TTC549 (cell line): ENCODE measurements at regions not wholly inside any gene's neighbourhood (a gene's known extent, or its start where the extent isn't known, plus 50 kb on each side); places are given as distances from the start of the nearest gene placed in this dataset.
"Not testable (repeated sequence)": the region's sequence is repeated elsewhere in the genome, so short reads cannot be mapped to it uniquely, and the experiment has no call there.

Source experiments
- FAIRE-seq: peaks from 2 replicates; lab custom pipeline; 2012; peaks lifted over from hg19 to GRCh38; lab: Jason Lieb, UNC

DNA sequence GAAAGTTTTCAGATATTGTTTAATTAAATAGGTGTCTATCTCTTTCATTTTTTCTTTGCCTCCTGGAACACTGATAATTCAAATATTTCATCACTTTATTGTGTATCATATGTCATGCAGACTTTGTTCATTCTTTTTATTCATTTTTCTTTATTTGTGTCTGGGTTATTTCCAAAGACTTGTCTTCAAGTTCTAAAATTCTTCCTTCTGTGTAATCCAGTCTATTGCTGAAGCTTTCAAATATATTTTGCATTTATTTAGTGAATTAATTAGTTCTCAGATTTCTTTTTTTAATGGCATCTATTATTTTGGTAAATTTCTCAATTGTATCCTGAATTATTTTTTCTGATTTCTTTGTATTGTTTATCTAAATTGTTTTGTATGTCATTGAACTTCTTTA is 70.1 kb downstream of the ZNF330 start:
- no peak for FAIRE-seq

DNA sequence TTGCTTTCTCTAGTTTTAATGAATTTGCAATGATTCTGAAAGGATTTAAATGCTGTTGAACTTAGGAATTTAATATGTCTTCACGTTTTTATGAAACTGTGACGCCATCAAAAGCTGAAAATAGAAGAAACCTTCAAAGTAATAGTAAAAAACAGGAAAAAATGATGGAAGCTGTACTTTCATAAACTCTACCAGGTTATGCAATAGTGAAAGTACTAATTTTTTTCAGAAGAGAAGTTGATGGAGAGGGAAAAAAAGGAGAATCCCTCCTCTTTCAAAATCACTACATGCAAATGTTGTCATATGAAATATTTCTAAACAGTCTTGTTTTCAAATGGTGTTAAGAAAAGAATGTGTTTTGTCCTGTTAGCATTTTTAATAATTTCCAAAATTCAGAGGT is 73.6 kb downstream of the ZNF330 start:
- FAIRE-seq, result no peak

DNA sequence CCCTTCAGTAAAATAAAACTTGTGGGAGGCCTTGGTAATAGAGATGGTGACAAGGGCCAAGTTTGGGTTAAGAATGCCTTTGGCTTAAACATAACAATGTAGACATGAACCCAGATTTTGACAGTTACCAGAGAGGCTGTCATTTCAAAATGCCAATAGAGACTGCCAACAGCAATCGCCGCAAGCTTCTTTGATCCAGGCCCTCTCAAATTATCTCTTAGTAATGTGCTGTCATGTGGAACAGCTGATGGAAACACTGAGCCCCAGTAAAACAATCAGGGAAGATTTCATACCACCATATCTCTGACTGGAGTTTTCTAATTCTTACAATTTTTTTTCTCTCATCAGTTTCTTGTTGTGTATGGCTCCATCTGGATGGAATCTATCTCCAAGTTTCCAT is 80.5 kb downstream of the ZNF330 start:
- FAIRE-seq, result no peak

DNA sequence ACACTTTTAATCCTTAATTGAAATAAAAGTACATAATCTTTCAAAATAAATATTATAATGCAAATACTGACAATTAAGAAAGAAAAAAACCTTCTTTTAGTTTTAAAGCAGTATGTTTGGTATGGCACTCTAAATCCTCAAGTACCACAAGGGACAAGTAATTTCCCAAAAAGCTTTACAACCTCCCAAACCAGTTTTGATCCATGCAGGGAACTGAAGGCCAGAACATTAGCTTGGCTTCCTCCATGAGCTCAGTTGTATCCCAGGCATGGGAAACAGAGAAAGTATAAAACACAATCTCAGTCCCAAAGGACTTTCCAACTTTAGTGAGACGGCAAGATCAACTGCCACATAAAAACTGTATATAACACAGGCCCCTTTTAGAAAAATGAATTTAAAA is 82.2 kb downstream of the ZNF330 start:
- FAIRE-seq, result no peak

DNA sequence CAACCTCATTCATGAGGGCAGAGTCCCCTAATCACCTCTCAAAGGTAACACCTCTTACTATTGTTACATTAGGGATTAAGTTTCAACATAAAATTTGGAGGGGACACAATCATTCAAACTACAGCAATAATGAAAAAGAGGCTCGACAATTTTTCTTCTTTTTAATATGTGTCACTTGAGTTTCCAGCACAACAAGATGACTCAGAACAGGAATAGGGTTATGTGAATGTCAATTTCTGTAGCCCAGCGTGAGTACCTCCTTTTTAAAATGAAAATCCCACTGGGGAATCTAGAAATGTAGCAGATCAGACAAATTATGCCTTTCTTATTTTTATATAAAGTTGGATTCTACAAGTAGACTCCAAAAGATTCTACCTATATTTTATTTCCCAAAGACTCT is 83.7 kb downstream of the ZNF330 start:
- no peak for FAIRE-seq

DNA sequence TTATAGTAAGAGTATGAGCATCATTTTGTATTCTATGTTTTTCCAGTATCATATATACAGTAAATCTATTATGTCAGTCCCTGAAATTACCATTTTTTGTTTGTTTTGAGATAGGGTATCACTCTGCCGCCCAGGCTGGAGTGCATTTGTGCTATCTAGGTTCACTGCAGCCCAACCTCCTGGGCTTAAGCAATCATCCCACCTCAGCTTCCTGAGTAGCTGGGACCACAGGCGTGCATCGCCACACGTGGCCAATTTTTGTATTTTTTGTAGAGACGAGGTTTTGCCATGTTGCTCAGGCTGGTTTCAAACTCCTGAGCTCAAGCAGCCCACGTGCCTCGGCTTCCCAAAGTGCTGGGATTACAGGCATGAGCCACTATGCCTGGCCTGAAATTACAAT is 85.6 kb downstream of the ZNF330 start:
- FAIRE-seq, result no peak

DNA sequence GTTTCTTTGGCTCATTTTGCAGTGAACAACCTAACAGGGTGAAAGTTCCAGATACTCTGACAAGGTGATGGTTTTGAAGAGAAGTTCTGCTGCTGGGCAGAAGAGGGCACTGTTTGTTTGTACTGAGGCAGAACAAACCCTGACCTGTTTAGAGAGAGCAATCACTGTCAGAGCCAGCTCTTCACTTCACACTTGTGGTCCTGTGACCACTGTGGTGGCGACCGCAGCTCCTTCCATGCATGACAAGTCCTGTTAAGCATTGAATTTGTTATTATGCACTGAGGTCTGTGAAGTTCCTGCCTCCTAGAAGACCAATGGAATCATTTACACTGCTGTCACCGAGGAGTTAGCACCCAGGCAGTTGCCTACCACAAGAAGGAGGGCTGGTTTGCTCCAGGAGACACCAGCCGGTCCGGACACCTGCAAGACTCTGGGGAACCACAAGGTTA is 86.6 kb downstream of the ZNF330 start:
- no peak for FAIRE-seq

DNA sequence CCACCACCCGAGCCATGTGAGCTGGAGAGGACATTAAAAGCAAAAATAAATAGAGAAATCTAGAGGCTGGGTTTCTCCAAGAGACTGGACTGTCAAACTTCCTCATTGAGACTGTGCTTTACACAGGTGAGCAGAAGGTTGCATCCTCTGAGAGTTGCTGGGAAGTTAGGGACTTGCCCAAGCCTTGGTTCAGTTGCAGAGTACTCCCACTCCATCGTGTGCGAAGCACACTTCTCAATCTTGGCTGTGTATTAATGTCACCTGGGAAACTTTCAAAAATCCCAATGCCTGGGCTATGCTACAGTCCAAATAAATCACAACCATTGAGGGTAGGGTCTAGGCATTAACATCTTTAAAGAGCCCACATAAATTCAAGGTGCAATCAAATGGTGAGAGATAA is 89.2 kb downstream of the ZNF330 start:
- no peak for FAIRE-seq

DNA sequence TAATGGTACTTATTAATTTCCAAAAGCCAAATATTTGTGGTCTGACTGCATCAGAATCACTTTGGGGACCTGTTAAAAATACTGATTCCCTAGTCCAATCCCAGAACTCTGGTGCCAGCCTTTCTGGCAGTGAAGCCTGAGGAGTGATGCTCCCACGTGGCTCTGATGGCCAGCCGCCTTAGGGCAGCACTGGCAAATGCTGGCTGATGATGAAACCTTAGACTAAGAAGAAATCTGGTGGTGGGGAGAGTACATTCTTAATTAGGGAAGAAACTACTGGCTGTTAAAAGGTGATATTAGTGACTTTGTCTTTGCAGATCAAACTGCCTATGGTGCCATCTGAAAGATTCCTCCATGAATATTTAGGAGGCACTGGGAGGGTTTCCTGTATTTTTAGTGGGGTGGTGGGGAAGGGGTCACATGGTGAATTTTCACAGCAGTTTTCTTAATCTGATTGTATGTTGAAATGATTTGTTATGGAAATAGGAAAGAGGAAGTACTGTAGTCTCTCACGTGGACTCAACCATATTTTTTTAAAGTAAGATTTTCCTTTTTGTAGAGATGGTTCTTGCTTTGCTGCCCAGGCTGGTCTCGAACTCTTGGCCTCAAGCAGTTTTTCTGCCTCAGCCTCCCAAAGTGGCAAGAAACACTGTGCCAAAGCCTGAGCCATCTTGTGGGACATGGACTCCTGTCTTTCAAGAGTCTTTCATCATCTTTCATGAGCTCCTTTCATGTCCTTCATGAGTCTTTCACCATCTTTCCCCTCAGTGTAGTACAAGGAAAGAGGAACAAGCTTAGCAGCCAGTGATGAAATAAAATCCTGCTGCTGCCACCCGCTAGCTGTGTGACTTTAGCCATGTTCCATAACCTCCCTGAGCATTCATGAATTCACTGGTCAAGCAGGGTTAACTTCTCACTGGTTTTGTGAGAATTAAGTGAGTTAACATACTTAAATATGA is 90.8 kb downstream of the ZNF330 start:
- no peak for FAIRE-seq

DNA sequence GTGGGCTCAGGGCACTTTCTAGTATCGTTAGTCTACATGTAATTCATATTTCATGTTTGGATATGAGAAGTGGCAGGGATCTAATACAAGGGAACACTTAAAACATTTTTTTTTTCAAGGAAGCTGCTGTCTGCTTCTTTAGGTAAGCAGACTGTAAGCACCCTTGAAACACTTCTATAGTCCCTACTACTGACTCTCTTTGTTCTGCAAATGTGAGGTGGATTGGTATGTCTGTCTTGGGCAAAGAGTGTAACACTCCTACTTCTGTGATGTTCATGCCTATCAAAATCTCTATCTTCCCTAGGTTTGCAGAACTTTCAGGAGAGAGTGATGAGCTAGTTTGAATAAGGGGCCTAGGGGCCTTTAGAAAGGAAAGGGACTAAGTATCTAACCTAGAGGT is 93.9 kb downstream of the ZNF330 start:
- no peak for FAIRE-seq

DNA sequence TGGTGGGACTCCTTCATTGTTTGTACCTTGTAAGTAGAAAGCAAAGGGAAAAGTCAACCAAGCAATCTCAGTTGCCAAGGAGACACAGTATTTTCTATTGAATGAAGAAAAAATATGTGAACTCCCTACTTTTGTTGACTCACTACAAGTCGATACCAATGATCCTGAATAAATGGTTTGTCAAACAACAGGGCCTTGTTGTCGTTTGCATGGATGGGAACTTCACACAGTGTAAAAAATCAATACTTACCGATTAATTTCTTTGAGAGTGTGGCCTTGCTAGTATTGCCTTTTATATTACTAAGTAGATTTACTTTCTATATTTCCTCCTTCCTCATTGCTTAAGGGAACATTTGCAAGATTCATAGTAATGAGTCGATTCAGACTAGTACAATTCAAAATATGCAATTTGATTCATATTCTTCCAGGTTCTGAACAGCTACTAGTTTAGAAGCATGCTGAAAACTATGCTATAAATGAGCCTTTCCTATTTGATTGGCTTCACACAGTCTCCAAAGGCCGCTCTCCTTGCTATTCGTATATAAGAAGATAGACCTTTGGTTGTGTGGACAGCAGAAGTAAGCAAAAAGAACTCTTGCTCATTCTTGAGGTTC is 108.0 kb downstream of the ZNF330 start:
- FAIRE-seq, result no peak

DNA sequence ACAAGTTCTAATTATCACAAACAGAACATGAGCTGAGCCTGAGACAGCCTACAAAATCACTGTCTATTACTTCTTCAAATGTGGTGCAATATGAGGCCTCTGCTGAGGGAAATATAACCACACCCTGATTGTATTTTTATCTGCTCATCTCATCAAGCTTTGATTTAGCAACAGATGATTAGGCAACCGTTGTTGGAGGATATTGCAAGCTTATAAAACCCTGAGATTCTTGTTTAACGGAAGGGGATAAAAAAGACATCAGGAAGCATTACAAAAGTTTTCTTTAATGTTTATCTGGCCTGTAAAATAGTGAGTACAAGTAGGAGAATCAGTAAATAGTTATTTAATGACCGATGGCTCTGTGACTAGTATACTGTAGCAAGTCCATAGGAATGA is 108.5 kb downstream of the ZNF330 start:
- no peak for FAIRE-seq

DNA sequence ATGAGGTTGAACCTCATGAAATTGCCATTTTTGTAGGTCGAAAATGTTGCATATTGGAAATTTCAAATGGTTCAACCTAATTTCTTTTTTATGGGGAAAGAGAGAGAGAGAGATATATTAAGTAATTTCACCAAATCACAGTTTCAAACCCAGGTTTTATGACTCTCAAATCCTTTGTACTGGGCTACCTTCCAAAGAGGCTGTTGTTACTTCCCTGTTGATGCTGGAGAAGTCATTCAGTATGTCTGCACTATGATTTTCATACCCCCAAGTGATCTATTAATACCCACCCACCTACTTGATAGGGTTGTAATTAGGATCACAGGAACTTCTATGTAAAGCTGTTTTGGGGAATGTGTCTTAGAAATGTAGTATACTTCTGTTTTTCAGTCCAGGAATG is 109.9 kb downstream of the ZNF330 start:
- FAIRE-seq, result no peak

DNA sequence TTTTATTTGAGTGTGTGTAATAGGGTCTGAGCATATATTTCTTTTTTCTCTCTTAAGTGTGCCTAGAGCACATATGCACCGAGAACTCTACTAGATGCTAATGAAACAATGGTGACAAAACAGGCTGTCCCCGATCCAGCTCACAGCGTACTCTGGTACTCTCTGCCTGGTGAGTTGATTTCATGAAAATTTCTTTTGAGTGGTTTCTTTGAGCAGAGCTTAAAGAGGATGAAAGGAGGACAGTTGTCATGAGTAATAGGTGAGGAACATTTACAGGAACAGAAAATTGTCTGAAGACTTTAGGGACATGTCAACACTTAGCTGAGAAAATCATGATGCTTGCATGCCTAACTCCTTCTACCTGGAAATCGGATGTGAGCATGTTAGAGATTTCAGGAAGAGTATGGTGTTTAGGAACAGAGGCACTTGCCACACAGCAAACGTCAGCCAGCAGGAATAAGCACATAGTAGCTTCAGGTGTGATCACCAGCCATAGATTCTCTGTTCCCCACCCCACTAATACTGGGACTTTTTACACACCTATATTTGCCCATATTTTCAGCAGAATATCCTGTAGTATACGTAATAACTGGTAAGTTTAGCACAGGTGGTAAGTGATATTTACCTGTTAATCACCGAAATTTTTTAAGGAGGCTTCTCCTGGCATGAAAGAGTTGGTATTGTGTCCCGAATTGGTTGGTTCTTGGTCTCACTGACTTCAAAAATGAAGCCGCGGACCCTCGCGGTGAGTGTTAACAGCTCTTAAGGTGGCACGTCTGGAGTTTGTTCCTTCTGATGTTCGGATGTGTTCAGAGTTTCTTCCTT is 111.1 kb downstream of the ZNF330 start:
- FAIRE-seq, result no peak

DNA sequence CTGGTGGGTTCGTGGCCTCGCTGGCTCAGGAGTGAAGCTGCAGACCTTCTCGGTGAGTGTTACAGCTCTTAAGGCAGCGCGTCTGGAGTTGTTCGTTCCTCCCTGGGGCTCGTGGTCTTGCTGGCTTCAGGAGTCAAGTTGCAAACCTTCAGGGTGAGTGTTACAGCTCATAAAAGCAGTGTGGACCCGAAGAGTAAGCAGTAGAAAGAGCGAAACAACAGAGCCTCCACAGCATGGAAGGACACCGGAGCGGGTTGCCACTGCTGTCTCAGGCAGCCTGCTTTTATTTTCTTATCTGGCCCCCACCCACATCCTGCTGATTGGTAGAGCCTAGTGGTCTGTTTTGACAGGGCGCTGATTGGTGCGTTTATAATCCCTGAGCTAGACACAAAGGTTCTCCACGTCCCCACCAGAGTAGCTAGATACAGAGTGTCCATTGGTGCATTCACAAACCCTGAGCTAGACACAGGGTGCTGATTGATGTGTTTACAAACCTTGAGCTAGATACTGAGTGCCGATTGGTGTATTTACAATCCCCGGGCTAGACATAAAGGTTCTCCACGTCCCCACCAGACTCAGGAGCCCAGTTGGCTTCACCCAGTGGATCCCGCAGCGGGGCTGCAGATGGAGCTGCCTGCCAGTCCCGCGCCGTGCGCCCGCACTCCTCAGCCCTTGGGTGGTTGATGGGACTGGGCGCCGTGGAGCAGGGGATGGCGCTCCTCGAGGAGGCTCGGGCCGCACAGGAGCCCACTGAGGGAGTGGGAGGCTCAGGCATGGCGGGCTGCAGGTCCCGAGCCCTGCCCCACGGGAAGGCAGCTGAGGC is 111.9 kb downstream of the ZNF330 start:
- not testable (repeated sequence) for FAIRE-seq

DNA sequence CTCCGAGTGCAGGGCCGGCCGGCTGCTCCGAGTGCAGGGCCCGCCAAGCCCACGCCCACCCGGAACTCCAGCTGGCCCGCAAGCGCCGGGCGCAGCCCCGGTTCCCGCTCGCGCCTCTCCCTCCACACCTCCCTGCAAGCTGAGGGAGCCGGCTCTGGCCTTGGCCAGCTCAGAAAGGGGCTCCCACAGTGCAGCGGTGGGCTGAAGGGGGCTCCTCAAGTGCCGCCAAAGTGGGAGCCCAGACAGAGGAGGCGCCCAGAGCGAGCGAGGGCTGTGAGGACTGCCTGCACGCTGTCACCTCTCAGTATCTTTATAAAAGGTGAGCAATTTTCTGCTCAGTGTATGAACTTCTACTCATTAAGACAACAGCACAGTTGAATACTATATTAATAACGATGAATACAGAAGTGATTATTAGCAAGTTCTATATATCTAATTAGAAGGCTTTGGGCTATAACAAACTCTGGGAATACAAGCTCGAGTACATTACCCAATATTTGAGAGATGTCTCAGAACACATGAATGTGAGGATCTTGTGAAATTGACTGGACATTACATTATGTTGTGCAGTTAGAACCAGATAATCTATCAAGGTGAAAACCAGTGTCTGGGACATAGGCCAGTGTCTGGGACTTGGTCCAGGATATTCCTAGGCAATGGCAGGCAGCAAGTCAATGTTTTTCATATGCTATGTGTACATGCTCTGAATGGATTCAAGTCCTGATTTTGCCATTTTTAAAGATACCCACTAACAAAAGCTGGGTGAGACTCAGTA is 112.9 kb downstream of the ZNF330 start:
- FAIRE-seq, result not testable (repeated sequence)

DNA sequence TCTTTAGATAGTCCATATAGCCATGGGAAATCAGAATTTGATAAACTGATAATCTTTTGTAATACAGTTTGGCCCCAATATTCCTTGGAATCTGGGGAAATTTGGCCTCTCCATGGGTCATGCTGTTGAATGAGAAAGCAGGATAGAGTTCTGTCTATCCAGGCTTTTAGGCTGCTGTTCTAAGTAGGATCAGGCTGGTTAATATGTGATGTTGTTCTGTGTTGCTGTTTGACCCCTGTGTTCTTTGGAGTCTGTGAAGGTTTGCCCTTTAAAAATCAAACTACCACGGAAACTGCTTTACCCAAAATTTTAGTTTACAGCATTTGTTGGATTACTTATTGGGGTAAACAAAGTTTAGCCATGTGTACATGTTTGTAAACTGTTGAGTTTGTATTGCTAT is 114.5 kb downstream of the ZNF330 start:
- no peak for FAIRE-seq

DNA sequence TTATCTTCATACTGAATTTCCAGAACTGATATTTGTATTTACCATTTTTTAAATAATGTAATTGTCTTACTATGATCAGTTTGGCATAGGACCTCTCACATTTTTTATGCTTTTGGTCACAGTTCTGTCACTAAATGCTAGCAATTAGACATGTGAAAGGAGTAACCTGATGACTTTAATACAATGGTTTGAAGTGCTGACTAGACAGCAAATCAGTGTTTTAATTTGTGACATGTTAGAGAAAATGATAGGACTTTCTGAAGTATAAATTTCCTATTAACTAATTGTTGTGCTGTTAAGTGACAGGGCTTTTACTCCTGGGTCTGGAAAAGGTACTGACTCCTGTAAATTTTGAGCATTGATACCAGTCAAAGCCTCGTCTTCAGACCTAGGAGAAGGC is 117.5 kb downstream of the ZNF330 start:
- no peak for FAIRE-seq

DNA sequence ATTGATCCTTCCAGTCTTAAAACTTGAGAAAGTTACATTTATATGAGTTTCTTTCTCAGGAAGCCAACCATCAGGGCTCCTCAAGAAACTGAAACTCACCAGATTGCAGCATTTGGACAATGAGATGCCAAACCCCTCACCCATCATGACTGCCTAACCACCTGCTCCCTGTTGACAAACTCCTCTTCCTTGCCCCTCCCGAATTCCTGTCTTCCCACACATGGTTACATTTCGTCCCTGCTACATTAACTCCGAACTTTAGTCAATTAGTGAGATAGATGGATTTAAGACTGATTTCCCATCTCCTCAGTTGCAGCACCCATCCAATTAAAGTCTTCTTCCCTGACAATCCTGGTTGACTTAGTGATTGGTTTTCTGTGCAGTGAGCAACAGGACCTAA is 118.7 kb downstream of the ZNF330 start:
- FAIRE-seq, result no peak

DNA sequence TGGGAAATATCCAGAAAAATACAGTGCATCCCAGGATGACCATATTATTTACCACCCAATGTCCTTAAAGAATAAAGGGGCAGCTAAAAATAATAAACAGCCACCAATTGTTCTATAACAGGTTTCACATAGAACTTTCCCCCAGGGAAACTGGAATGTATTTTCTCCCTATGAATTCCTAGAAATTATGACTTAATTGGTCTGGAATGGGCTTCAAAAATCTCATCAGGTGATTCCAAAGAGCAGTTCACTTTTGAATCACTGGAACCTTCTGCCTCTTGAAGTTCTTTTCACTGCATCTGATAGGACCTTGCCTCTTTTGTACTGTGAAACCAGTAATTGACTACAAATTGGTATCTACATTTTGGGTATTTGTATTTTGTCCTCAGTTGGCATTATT is 119.3 kb downstream of the ZNF330 start:
- no peak for FAIRE-seq

DNA sequence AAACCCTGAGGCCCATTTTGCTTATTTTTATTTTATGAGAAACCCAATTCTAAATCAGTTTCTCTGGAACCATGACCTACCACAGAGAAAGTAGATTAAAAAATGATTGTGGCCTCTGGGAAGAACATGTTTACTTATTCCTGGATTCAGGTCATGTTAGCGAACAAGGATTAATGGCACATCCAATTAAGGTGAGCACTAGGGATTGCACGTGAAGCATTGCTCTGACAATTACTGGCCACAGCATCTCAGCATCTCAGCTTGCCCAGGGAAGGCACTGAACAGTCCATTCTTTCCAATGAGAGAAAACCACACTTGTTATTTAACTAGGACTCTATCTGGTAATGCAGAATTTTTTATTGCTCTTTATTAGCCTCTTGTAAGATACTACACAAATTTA is 119.8 kb downstream of the ZNF330 start:
- no peak for FAIRE-seq
